ENCODE measurements at regions not wholly inside any gene's neighbourhood (a gene's known extent, or its start where the extent isn't known, plus 50 kb on each side); places are given as distances from the start of the nearest gene placed in this dataset.
"Not testable (repeated sequence)": the region's sequence is repeated elsewhere in the genome, so short reads cannot be mapped to it uniquely, and the experiment has no call there.

DNA sequence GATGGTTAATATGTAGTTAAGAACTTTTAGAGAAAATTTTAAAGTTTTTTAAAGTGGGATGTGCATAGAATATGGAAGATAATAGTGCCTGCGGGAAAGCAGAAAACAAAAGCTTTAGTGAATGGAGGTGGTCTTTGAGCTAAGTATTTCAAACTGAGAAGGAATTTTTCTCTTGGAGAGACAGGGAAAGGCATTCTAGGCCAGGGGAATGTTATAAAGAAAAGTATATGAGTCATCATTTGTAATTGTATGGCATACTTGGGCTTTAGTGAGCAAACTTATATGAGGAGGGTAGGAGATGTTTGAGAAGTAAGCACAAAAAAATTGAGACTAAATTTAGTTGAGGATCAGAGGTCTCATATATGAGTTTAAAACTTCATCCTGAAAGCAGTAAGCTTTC, 467.0 kb downstream of the PPARGC1A start:
- no peaks in the 10 kb centered on the region for H3K27me3 Mint-ChIP-seq
- ChIA-PET POLR2A (no interaction called here), CTCF (no interaction called here)
- no peak overlapping the region for H3K27ac Mint-ChIP-seq
- H3K4me1 Mint-ChIP-seq (ENCODE audit: low read depth), result no peaks in the 10 kb centered on the region
- no peaks in the 10 kb centered on the region for H3K36me3 Mint-ChIP-seq
- intact Hi-C loops (cut with micrococcal nuclease), result no loop called here
- no peaks in the 10 kb centered on the region for H3K9me3 Mint-ChIP-seq
- H3K4me3 Mint-ChIP-seq, result no peak overlapping the region
- DNase-seq, result no peak

DNA sequence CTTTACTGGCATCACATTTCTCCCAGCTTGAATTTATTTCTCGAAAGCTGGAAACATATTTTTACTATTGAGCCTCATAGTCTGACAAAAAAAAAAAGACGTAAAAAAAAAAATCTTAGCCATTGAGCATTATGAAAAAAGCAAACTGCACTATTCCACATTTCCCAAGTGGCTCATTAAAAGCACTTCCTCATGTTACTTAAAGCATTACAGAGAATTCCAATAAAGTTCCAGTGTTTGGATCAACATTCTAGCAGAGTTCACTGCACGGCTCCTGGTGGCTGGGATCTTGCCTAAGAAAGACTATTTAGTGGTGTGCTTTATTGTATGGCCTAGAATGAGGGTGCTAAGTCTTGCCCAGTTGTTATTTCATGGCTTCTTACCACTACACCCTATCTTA, 476.2 kb downstream of the PPARGC1A start:
- ChIA-PET POLR2A (no interaction called here), CTCF (interaction anchor here (0.7 kb wide), 1 partner anchor 697 kb away, joined by 4 read pairs; no protein-coding TSS in a partner anchor)
- Mint-ChIP-seq H3K4me3 (no peak overlapping the region), H3K27ac (no peak overlapping the region), H3K4me1 (ENCODE audit: low read depth) (peaks cover 2% of the 10 kb centered on the region), H3K27me3 (no peaks in the 10 kb centered on the region), H3K36me3 (no peaks in the 10 kb centered on the region), H3K9me3 (no peaks in the 10 kb centered on the region)
- intact Hi-C loops (cut with micrococcal nuclease), result no loop called here
- no peak for DNase-seq

DNA sequence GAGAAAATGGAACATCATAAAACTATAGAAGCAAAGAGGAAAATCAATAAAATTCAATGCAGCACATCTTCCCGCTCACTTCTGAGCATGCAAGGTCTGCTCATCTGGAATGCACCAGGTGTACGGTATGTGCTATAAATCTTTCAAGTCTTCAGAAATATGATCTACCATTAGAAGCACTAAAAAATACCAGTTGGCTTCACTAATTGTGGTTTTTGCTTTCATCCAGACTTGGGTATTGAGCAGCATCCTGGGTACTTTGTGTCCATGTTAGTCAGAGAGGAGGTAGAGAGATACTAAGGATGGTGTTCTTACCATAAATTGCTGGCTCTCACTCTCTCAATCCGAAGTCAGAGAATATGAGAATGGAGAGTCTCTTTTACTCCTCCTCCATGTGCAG, 477.1 kb downstream of the PPARGC1A start:
- no peaks in the 10 kb centered on the region for H3K27me3 Mint-ChIP-seq
- peaks cover 2% of the 10 kb centered on the region for H3K4me1 Mint-ChIP-seq (ENCODE audit: low read depth)
- no peak overlapping the region for H3K4me3 Mint-ChIP-seq
- H3K36me3 Mint-ChIP-seq, result no peaks in the 10 kb centered on the region
- CTCF ChIA-PET, result no interaction called here
- H3K9me3 Mint-ChIP-seq, result no peaks in the 10 kb centered on the region
- H3K27ac Mint-ChIP-seq, result no peak overlapping the region
- intact Hi-C loops (cut with micrococcal nuclease), result no loop called here
- no peak for DNase-seq
- POLR2A ChIA-PET, result no interaction called here

DNA sequence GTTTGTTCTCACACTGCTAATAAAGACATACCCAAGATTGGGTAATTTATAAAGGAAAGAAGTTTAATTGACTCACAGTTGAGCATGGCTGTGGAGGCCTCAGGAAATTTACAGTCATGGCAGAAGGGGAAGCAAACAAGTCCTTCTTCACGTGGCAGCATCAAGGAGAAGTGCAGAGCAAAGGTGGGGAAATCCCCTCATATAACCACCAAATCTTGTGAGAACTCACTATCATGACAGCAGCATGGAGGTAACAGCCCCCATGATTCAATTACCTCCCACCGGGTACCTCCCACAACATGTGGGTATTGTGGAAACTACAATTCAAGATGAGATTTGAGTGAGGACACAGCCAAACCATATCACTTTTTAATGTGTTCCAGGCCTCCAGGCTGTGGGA, 480.9 kb downstream of the PPARGC1A start:
- POLR2A ChIA-PET; H3K4me3 Mint-ChIP-seq; H3K36me3 Mint-ChIP-seq; intact Hi-C loops (cut with micrococcal nuclease); H3K27me3 Mint-ChIP-seq; H3K27ac Mint-ChIP-seq; H3K4me1 Mint-ChIP-seq (ENCODE audit: low read depth); H3K9me3 Mint-ChIP-seq; CTCF ChIA-PET: not testable (repeated sequence)
- peak; percentile 6 for DNase-seq

DNA sequence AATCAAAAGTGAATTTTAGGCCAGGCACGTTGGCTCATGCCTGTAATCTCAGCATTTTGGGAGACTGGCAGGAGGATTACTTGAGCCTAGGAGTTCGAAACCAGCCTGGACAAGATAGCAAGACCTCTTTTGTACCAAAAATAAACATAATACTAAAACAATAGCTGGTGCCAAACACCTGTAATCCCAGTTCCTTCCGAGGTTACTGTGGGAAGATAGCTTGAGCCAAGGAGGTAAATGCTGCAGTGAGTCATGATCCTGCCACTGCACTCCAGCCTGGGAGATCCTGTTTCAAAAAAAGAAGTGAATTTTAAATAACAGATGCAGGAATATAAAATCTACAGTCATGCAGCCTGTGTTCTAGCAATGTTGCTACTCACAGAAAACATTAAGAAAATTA, 488.3 kb downstream of the PPARGC1A start:
- H3K27ac Mint-ChIP-seq, result no peak overlapping the region
- no peak overlapping the region for H3K4me3 Mint-ChIP-seq
- CTCF ChIA-PET, result interaction anchor here (1.0 kb wide), 1 partner anchor 86 kb away, joined by 3 read pairs; no protein-coding TSS in a partner anchor
- no peaks in the 10 kb centered on the region for H3K36me3 Mint-ChIP-seq
- H3K4me1 Mint-ChIP-seq (ENCODE audit: low read depth), result no peaks in the 10 kb centered on the region
- POLR2A ChIA-PET, result no interaction called here
- no peak for DNase-seq
- H3K9me3 Mint-ChIP-seq, result peaks cover 2% of the 10 kb centered on the region
- intact Hi-C loops (cut with micrococcal nuclease), result no loop called here
- no peaks in the 10 kb centered on the region for H3K27me3 Mint-ChIP-seq

DNA sequence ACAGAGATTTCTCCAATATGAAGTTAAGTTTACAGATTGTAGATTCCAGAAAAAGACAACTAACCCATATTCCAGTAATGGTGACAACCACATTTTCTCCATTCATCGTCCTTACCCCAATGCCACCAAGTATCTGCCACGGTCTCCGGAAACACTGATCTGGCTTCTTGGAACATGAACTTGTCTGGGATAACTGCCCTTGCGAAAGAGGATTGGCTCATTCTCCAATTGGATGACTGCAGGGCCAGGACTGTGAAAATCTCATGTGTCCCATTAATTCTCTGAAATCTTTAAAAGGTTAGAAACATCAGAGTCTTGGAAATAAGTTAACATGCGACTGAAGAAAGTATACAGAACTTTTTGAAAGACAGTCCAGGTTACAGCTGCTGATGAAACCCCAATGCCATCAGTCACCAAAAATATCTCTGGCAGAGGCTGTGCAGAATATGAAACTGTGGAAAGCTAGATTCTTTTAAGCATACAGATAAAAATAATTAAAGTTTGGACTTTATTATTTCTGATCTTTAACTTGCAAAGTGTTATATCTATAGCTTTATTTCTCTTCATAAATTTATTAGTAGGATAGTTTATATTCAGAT, 496.9 kb downstream of the PPARGC1A start:
- H3K27ac Mint-ChIP-seq, result no peak overlapping the region
- H3K4me1 Mint-ChIP-seq (ENCODE audit: low read depth), result no peaks in the 10 kb centered on the region
- DNase-seq, result no peak
- H3K4me3 Mint-ChIP-seq, result no peak overlapping the region
- H3K36me3 Mint-ChIP-seq, result no peaks in the 10 kb centered on the region
- peaks cover 20% of the 10 kb centered on the region for H3K9me3 Mint-ChIP-seq
- no peaks in the 10 kb centered on the region for H3K27me3 Mint-ChIP-seq
- POLR2A ChIA-PET, result no interaction called here
- intact Hi-C loops (cut with micrococcal nuclease), result no loop called here
- CTCF ChIA-PET, result no interaction called here

DNA sequence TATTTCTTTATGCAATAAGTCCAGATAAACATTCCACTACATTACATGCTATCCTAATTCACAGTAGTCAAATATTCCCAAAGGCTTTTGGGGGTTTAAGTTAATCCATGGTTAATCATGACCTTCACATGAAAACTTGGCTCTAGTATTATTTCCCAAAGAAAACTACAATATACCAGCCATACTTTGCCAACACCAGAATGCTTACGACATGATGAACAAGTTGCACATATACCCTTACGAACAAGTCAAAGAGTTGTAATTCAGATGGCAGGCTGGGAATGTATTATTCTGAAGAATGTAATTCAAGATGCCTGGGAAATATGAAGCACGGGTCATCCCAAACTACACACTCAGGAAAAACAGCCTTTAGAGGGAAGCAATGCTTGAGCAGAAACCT, 499.6 kb downstream of the PPARGC1A start:
- ChIA-PET POLR2A (no interaction called here), CTCF (no interaction called here)
- H3K27ac Mint-ChIP-seq, result no peak overlapping the region
- H3K9me3 Mint-ChIP-seq, result peaks cover 17% of the 10 kb centered on the region
- H3K36me3 Mint-ChIP-seq, result no peaks in the 10 kb centered on the region
- intact Hi-C loops (cut with micrococcal nuclease), result no loop called here
- H3K27me3 Mint-ChIP-seq, result no peaks in the 10 kb centered on the region
- no peak overlapping the region for H3K4me3 Mint-ChIP-seq
- H3K4me1 Mint-ChIP-seq (ENCODE audit: low read depth), result no peaks in the 10 kb centered on the region
- DNase-seq, result no peak

DNA sequence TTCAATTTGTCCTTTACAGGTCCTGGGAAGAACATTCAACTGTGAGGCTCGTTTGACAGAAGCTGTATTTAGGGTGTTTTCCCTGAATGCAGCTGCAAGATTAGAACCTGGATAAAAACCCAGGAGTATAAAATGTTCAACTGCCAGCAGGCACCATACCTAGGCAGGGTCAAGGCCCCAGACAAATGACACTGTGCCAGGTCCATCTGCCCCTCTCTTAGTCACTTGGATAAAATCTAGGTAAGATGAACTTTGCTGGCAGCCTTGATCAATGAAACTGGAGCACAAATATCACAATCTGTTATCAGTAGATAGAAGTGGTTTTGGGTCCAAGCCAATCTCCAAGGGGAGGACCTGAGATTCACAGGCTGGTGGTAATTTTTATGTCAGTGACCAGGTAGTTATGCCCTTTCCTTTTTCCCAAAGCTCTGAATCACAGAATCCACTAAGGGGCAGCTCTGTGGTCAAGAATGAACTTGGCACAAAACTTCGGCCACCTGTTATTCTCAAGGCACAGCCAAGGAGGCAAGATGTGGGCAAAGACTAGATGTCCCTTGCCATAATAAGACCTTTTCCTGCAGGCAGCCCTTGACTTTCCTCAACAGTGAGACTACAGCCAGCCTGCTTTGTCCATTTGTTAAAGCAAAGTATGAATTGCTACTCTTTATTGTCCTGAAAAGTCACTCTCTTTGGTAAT, 501.0 kb downstream of the PPARGC1A start:
- Mint-ChIP-seq H3K36me3 (no peaks in the 10 kb centered on the region), H3K27ac (no peak overlapping the region), H3K9me3 (peaks cover 6% of the 10 kb centered on the region), H3K4me3 (no peak overlapping the region), H3K27me3 (no peaks in the 10 kb centered on the region), H3K4me1 (ENCODE audit: low read depth) (no peaks in the 10 kb centered on the region)
- ChIA-PET CTCF (no interaction called here), POLR2A (no interaction called here)
- DNase-seq, result no peak
- intact Hi-C loops (cut with micrococcal nuclease), result no loop called here

DNA sequence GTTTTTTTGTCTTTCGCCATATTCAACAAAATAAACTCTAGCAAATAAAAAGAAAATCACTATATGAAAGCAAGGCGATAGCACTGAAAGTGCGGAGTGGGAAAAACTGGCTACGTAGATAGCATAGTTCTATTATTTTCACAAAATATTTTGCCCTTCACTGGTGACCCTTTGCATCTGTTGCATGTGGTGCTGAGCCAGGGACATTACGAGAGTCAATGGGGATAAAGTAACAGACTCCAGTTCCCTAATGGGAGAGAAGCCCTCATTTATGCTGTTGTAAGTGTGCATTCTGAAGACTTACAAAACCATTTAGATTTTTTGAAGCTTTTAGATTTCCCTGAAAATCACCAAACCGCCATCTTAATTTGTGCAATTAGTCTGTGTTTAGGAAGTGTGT, 501.6 kb downstream of the PPARGC1A start:
- no peaks in the 10 kb centered on the region for H3K9me3 Mint-ChIP-seq
- H3K4me1 Mint-ChIP-seq (ENCODE audit: low read depth), result no peaks in the 10 kb centered on the region
- H3K27me3 Mint-ChIP-seq, result no peaks in the 10 kb centered on the region
- intact Hi-C loops (cut with micrococcal nuclease), result no loop called here
- H3K27ac Mint-ChIP-seq, result no peak overlapping the region
- no peak for DNase-seq
- ChIA-PET CTCF (no interaction called here), POLR2A (no interaction called here)
- H3K36me3 Mint-ChIP-seq, result no peaks in the 10 kb centered on the region
- no peak overlapping the region for H3K4me3 Mint-ChIP-seq

DNA sequence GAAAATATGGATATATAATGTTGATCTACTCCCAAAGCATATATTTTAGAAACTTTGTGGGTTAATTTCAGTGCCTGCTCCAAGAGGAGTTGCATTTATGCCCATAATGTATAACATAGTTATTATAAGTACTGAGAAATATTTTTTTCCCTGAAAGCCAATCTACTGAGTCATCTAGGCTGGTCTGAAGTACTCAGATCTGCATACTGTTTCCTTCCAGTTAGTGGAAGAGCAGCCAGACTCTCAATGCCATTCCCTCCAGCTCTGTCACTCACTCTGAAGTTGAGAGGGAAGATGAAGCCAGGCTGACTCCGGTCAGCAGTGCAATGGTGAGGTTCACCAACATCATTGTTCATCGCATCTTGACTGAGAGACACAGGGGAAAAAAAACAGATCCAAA, 505.1 kb downstream of the PPARGC1A start:
- Mint-ChIP-seq H3K9me3 (no peaks in the 10 kb centered on the region), H3K4me3 (no peak overlapping the region), H3K36me3 (no peaks in the 10 kb centered on the region), H3K27ac (no peak overlapping the region), H3K4me1 (ENCODE audit: low read depth) (no peaks in the 10 kb centered on the region), H3K27me3 (no peaks in the 10 kb centered on the region)
- intact Hi-C loops (cut with micrococcal nuclease), result no loop called here
- POLR2A ChIA-PET, result no interaction called here
- DNase-seq, result no peak
- CTCF ChIA-PET, result no interaction called here

DNA sequence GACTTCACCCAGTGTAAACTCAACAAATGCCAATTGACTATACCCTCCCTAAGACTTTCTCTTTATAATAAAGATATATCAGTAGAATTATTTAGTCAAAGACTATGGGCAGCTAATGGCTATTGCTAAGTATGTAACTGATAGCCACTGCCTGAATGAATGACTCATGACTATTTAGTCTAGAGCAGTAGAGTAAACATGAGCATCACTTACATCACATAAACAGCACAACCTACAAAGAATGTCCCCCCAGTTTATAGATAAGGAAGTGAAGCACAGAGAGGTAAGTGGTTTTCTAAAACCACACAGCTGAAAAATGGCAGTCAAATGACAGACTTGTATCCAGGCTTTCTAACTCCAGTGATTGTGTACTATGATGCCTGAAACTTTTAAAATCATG, 507.0 kb downstream of the PPARGC1A start:
- Mint-ChIP-seq H3K27ac (no peak overlapping the region), H3K4me3 (no peak overlapping the region), H3K36me3 (no peaks in the 10 kb centered on the region), H3K9me3 (peaks cover 6% of the 10 kb centered on the region), H3K4me1 (ENCODE audit: low read depth) (no peaks in the 10 kb centered on the region), H3K27me3 (no peaks in the 10 kb centered on the region)
- ChIA-PET CTCF (no interaction called here), POLR2A (no interaction called here)
- DNase-seq, result no peak
- intact Hi-C loops (cut with micrococcal nuclease), result no loop called here

DNA sequence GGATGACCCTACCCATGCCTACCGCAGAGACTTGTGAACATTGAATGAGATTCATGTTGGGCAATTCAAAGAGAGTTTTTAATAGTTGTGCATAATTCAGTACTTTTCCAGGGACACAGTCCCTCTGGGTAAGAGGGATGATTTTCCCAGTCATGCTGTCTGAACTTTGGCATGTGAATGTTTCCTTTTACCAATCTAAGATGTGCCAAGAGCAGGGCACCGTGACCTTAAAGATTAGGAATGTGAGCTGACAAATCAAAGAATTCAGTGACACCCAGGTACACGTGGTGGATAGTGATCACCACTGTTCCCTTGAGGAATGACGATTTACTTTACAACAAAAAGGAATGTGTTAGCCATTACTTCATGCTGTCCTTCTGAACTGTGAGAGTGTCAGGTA, 515.6 kb downstream of the PPARGC1A start:
- intact Hi-C loops (cut with micrococcal nuclease), result no loop called here
- Mint-ChIP-seq H3K27me3 (no peaks in the 10 kb centered on the region), H3K27ac (no peak overlapping the region), H3K9me3 (peaks cover 5% of the 10 kb centered on the region), H3K36me3 (no peaks in the 10 kb centered on the region), H3K4me3 (no peak overlapping the region), H3K4me1 (ENCODE audit: low read depth) (no peaks in the 10 kb centered on the region)
- ChIA-PET POLR2A (no interaction called here), CTCF (no interaction called here)
- DNase-seq, result no peak

DNA sequence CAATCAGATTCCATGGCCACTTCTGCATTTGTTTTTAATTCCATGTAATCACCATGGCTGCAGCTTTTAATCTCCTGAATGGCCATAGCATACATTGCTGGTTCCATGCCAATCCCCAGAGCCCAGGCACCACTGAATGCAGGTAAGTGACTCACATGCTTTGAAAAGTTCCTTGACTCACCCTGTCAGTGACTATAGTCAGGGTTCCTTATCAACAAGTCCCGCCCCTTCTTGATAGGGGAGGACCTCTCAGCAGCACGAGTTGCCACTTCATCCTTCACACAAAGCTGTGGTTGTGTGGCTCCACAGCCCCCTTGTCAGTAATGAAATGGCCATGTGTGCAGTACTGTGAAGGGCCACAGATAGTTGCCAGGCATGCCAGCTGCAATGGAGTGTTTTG, 516.6 kb downstream of the PPARGC1A start:
- H3K27ac Mint-ChIP-seq, result no peak overlapping the region
- no peaks in the 10 kb centered on the region for H3K27me3 Mint-ChIP-seq
- ChIA-PET CTCF (no interaction called here), POLR2A (no interaction called here)
- DNase-seq, result peak; percentile 42
- no peaks in the 10 kb centered on the region for H3K9me3 Mint-ChIP-seq
- H3K4me1 Mint-ChIP-seq (ENCODE audit: low read depth), result no peaks in the 10 kb centered on the region
- no peak overlapping the region for H3K4me3 Mint-ChIP-seq
- intact Hi-C loops (cut with micrococcal nuclease), result loop anchor here (1.0 kb wide), 1 partner anchor 39 kb away; no protein-coding TSS in a partner anchor
- no peaks in the 10 kb centered on the region for H3K36me3 Mint-ChIP-seq
